ENCODE measurements at regions not wholly inside any gene's neighbourhood (a gene's known extent, or its start where the extent isn't known, plus 50 kb on each side); places are given as distances from the start of the nearest gene placed in this dataset.
"Not testable (repeated sequence)": the region's sequence is repeated elsewhere in the genome, so short reads cannot be mapped to it uniquely, and the experiment has no call there.

DNA sequence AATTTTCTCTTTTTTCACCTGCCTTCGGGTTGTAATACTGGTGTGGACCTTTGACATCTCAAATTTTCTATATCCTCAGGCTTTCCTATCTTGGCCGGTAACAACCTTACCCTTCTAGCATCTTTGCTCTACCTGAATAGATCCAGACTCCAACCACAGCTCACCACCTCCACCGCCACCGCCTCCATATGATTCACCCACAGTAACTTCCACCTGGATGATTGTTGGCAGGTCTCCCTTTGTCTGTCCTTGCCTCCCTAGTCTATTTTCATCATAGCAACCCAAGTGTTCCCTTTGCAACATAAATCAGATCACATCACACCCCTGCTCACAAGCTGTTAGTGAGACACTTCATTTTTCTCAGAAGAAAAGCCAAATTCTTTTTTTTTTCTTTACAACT, 525.8 kb upstream of the POU3F2 start:
- DNase-seq (ENCODE audit: low read depth, low spot score), result no peak

DNA sequence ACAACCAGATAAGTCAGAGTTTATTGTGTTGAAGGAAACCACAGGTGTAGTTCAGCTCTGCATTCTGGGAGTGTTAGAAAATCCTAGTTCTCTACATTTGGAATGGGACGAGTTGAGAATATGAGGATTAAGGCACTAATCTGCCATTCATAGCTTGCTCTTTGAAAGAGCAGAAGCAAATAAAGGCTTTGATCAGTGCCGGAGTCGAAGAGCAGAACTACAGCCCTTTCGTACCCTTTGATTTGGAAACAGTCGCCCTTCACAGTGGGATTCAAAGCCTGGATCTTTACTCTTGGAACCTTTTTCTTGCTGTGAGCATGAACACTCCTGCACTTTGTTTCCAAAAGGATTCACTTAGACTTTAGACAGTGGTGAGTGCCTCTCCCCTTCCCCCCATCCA, 523.9 kb upstream of the POU3F2 start:
- no peak for DNase-seq (ENCODE audit: low read depth, low spot score)

DNA sequence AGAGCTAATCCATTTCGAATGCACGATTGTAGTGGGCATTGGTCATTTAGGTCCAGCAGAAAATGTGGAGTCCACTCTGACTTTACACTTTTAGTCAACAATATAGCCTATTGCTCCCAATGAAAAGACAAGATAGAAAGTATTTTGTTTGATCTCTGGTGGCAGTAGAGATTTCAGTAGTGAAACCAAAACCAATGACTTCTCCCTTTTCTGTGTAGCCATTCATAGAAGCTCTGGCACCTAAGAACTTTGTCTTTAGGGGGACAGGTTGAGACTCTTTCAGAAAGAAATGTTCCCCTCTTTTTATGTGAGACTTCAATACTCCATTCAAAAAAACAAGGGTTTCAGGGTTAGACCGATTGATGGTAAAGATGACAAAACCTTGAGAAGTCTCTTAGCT, 510.8 kb upstream of the POU3F2 start:
- no peak for DNase-seq (ENCODE audit: low read depth, low spot score)

GRCh38 chr6:98324446-98324845, 509.9 kb upstream of the POU3F2 start:
- DNase-seq (ENCODE audit: low read depth, low spot score), result no peak

GRCh38 chr6:98325366-98325765, 509.0 kb upstream of the POU3F2 start:
- DNase-seq (ENCODE audit: low read depth, low spot score), result no peak

GRCh38 chr6:98333273-98333672, 501.1 kb upstream of the POU3F2 start:
- DNase-seq (ENCODE audit: low read depth, low spot score), result no peak

- DNase-seq (ENCODE audit: low read depth, low spot score), result no peak
These were observed 498.8 kb upstream of the POU3F2 start for GRCh38 chr6:98335594-98335993.

GRCh38 chr6:98339506-98339905, 494.9 kb upstream of the POU3F2 start:
- DNase-seq (ENCODE audit: low read depth, low spot score), result no peak

DNA sequence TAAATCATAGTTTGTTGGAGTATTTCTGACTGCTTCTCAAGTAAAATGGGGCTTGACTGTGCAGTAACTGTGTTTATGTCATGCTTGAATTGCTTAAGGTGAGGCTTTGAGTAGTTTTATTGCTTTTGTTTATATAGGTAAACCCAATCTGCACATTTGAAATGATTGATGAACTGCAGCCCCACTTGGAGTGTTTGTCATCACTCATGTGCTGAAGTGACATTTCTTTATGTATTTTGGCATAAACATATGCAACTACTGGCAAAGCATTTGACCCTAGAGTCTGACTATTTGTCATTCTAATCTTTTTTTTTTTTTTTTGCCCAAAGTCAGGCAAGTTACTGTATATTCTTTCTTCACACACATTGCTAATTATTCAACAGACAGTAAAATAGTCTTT, 491.4 kb upstream of the POU3F2 start:
- no peak for DNase-seq (ENCODE audit: low read depth, low spot score)

- no peak for DNase-seq (ENCODE audit: low read depth, low spot score)
These were observed 490.6 kb upstream of the POU3F2 start for GRCh38 chr6:98343797-98344196.

- no peak for DNase-seq (ENCODE audit: low read depth, low spot score)
These were observed 482.0 kb upstream of the POU3F2 start for GRCh38 chr6:98352348-98352747.

DNA sequence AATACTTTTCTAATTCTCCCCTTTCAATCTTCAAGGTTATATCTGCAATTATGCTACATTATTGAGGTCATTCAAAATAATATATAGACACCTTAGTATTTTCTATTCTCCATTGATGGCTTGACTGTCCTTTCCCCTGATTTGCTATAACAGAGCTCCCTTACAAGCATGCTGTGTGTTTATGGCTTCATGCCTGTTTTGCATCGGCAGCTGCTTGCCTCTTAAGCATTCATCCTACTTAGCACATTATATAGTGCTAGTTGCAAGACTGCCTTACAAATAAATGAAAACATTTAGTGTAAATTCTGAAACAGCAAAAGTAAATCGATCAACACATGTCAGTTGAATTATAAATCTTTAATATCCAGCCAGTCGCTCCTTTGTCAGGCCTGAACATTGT, 476.2 kb upstream of the POU3F2 start:
- no peak for DNase-seq (ENCODE audit: low read depth, low spot score)

DNA sequence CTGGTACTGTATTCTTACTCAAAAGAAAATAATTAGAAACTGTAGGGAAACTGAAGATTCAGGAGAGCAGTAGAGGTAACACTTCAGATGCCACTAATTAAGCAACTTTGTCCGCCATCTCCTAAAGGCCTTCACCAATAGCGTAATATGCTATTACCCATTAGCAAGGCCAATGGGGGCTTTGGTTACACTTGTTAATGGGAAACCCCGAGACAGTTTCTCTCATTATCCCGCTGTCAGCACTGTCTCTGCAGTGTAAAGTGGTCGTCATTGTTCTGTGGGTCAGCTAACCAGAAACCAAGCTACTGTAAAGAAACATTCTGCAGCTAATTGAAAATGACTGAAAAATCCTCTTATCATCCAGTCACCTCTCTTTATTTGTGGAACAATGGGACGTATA, 468.0 kb upstream of the POU3F2 start:
- DNase-seq (ENCODE audit: low read depth, low spot score), result no peak

GRCh38 chr6:98380589-98380988, 453.8 kb upstream of the POU3F2 start:
- no peak for DNase-seq (ENCODE audit: low read depth, low spot score)

DNA sequence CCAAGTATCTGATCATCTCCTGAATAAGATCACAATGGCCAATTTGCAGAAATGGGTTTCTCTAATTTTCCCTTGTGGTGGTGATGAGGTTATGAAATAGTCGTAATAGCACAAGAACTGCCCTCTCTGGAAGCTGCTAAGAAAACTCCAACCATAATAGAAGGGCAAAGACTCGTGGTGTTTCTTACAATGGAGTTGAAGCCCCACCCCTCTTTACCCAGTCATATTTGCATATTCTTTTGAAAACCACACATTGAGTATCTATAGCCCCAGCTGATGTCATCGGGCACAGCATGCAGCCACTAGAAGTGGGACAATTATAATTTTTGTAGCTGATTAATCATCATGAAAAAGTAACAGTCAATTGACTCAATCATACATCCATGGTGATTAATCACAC, 452.1 kb upstream of the POU3F2 start:
- DNase-seq (ENCODE audit: low read depth, low spot score), result no peak

DNA sequence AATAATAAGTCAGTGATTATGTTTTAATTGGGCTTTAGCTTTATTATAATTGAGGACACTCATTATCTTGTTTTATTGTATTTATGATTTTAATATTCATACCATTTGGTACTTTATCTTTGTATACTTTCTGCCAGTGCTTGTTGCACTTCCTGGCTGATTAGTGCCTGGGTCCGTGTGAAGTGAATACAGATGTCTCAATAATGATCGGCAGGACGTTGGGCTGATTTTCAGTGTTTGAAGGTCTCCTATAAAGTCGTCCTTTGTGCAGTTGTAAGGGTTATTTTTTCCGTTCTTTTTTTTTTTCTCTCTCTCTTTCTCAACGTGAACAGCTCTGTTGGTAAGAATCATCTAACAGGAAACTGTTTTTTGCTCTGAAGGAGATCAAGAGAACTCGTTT, 450.0 kb upstream of the POU3F2 start:
- DNase-seq (ENCODE audit: low read depth, low spot score), result no peak

- no peak for DNase-seq (ENCODE audit: low read depth, low spot score)
These were observed 449.6 kb upstream of the POU3F2 start for GRCh38 chr6:98384801-98385200.

- DNase-seq (ENCODE audit: low read depth, low spot score), result no peak
These were observed 438.7 kb upstream of the POU3F2 start for GRCh38 chr6:98395610-98396166.

DNA sequence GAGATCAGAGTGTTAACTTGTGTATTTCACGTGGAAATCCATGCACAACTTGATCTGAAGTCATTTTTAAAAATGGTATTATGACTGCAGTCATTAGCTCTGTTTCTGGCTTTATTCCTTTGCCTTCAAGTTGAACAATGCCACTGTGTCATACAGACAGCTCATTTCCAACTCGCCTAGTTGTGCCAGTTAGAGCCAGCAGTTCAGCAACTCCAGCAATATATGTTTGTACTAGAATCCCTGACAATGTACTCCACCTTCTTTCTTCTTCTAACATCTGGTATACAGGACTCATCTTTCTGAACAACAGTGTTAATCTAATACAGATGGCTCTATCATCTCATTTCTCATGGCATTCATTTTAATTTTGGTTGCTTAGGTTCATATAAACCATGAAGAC, 418.3 kb upstream of the POU3F2 start:
- DNase-seq (ENCODE audit: low read depth, low spot score), result no peak

- DNase-seq (ENCODE audit: low read depth, low spot score), result not testable (repeated sequence)
These were observed 417.7 kb upstream of the POU3F2 start for GRCh38 chr6:98416497-98417158.

DNA sequence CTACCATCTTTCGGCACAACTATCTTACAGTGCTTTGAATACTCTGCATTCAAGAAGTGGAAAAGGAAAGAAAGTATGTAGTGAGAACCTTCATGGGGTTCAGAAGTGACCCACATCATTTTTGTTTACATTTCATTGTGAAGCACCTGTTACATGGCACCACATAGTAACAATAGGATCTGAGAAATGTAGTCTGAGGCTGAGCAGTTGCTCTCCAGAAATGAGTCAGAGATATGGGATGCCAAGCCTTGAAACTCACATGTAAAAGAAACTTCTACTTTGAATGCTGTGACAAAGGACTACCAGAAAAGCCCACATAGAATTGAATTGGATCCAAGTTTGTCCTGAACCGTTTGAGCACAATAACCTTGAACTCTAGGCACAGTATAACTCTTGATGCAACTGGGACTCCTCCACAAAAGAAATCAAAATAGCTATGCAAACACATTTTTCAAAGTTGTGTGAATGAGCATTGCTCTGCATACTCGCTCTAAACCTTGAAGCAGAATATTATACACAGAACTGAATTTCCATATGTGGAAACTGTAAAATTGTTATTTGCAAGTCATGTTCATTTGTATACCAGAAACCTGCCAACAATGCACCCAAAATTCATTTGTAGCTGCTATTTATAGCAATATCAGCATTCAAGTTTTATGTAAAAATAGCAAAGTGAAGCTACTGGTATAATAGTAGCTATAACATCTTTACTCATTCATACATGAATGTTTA, 400.9 kb upstream of the POU3F2 start:
- no peak for DNase-seq (ENCODE audit: low read depth, low spot score)

GRCh38 chr6:98443633-98444032, 390.7 kb upstream of the POU3F2 start:
- no peak for DNase-seq (ENCODE audit: low read depth, low spot score)

GRCh38 chr6:98452685-98453084, 381.7 kb upstream of the POU3F2 start:
- DNase-seq (ENCODE audit: low read depth, low spot score), result no peak

All from smooth muscle cell of the brain vasculature (primary cell).